22Rv1 (cell line): ENCODE measurements at regions not wholly inside any gene's neighbourhood (a gene's known extent, or its start where the extent isn't known, plus 50 kb on each side); places are given as distances from the start of the nearest gene placed in this dataset.

Source experiments
- ZFX ChIP-seq: fragments of 450-650 bp; IDR thresholded peaks from 2 replicates; pipeline ENCODE4 v1.6.1; 2017; ENCODE audit warnings: antibody characterized with exemption, borderline replicate concordance
- TF ChIP-seq, protein P1 (sequence below): fragments of 450-650 bp; IDR thresholded peaks from 2 replicates; pipeline ENCODE4 v1.5.1; 2017; ENCODE audit warnings: mild to moderate bottlenecking

GRCh38 chr10:4016214-4016740 is 231.3 kb upstream of the KLF6 start:
- TF ChIP-seq, protein P1, sequence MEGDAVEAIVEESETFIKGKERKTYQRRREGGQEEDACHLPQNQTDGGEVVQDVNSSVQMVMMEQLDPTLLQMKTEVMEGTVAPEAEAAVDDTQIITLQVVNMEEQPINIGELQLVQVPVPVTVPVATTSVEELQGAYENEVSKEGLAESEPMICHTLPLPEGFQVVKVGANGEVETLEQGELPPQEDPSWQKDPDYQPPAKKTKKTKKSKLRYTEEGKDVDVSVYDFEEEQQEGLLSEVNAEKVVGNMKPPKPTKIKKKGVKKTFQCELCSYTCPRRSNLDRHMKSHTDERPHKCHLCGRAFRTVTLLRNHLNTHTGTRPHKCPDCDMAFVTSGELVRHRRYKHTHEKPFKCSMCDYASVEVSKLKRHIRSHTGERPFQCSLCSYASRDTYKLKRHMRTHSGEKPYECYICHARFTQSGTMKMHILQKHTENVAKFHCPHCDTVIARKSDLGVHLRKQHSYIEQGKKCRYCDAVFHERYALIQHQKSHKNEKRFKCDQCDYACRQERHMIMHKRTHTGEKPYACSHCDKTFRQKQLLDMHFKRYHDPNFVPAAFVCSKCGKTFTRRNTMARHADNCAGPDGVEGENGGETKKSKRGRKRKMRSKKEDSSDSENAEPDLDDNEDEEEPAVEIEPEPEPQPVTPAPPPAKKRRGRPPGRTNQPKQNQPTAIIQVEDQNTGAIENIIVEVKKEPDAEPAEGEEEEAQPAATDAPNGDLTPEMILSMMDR, result no peak
- no peak for TF ChIP-seq ZFX
